NT2/D1 (cell line): ENCODE measurements at regions not wholly inside any gene's neighbourhood (a gene's known extent, or its start where the extent isn't known, plus 50 kb on each side); places are given as distances from the start of the nearest gene placed in this dataset.

Source experiments
- SUZ12 ChIP-seq: IDR thresholded peaks from 2 replicates; pipeline ENCODE4 v1.6.1; 2011; ENCODE audit not compliant: insufficient read length, insufficient read depth; ENCODE audit errors: extremely low read depth
- YY1 ChIP-seq: IDR thresholded peaks from 2 replicates; pipeline ENCODE4 v1.6.1; 2011; ENCODE audit not compliant: insufficient read length, insufficient read depth
- ZNF274 ChIP-seq: IDR thresholded peaks from 2 replicates; pipeline ENCODE4 v1.6.1; 2011; ENCODE audit warnings: mild to moderate bottlenecking, low read depth, low read length

DNA sequence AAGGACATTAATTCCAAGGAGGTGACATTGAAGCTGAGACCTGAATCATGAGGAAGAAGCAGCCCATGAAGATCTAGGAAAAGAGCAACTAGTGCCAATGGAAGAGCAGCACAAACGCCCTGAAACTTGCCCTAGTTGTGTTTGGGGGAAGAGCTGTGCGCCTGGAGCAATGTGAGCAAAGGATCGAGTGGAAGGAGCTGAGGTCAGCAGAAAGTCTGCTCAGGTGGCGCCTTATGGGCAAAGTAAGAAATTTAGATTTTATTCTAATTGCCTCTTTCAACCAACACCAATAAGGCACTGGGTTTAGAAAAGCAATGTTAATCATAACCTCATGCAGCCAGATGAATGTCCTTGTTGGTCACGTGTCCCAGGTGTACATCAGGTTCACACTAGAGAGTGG, 226.0 kb upstream of the THSD7B start:
- TF ChIP-seq YY1 (no peak), ZNF274 (no peak), SUZ12 (no peak)
